GM18511 (cell line): ENCODE measurements at regions not wholly inside any gene's neighbourhood (a gene's known extent, or its start where the extent isn't known, plus 50 kb on each side); places are given as distances from the start of the nearest gene placed in this dataset.
"Not testable (repeated sequence)": the region's sequence is repeated elsewhere in the genome, so short reads cannot be mapped to it uniquely, and the experiment has no call there.

ENCODE experiments used
- ATAC-seq: cut with Tn5 transposase; IDR thresholded peaks from one replicate; pipeline ENCODE4 v1.9.1; 2021; ENCODE audit warnings: mild to moderate bottlenecking, moderate library complexity; ENCODE audit not compliant: unreplicated experiment

GRCh38 chr18:71116535-71116934 is 827.7 kb downstream of the SOCS6 start:
- no peak for ATAC-seq

GRCh38 chr18:71115261-71115660 is 826.4 kb downstream of the SOCS6 start:
- no peak for ATAC-seq

- no peak for ATAC-seq
Measured at GRCh38 chr18:71114550-71115210, 825.8 kb downstream of the SOCS6 start.

GRCh38 chr18:71107244-71107643 is 818.4 kb downstream of the SOCS6 start:
- no peak for ATAC-seq

GRCh38 chr18:71106701-71107100 is 817.9 kb downstream of the SOCS6 start:
- no peak for ATAC-seq

- no peak for ATAC-seq
Measured at GRCh38 chr18:71105994-71106546, 817.2 kb downstream of the SOCS6 start.

- no peak for ATAC-seq
Measured at GRCh38 chr18:71105078-71105819, 816.4 kb downstream of the SOCS6 start.

GRCh38 chr18:71079606-71080005 is 790.8 kb downstream of the SOCS6 start:
- ATAC-seq = no peak

- ATAC-seq = no peak
Measured at GRCh38 chr18:71077451-71077850, 788.6 kb downstream of the SOCS6 start.

GRCh38 chr18:71075147-71075546 is 786.3 kb downstream of the SOCS6 start:
- no peak for ATAC-seq

- ATAC-seq = no peak
Measured at GRCh38 chr18:71068338-71068737, 779.5 kb downstream of the SOCS6 start.

GRCh38 chr18:71049893-71050292 is 761.0 kb downstream of the SOCS6 start:
- no peak for ATAC-seq

GRCh38 chr18:71047882-71048281 is 759.0 kb downstream of the SOCS6 start:
- no peak for ATAC-seq

- ATAC-seq = no peak
Measured at GRCh38 chr18:71045331-71046065, 756.7 kb downstream of the SOCS6 start.

- ATAC-seq = no peak
Measured at GRCh38 chr18:71040161-71040560, 751.3 kb downstream of the SOCS6 start.

GRCh38 chr18:71038196-71038595 is 749.4 kb downstream of the SOCS6 start:
- ATAC-seq = no peak

GRCh38 chr18:71036783-71037182 is 747.9 kb downstream of the SOCS6 start:
- ATAC-seq = peak; percentile 51

- ATAC-seq = not testable (repeated sequence)
Measured at GRCh38 chr18:71031296-71032191, 742.7 kb downstream of the SOCS6 start.

- not testable (repeated sequence) for ATAC-seq
Measured at GRCh38 chr18:71030085-71030484, 741.2 kb downstream of the SOCS6 start.

GRCh38 chr18:71028285-71028762 is 739.5 kb downstream of the SOCS6 start:
- no peak for ATAC-seq
